ENCODE measurements at regions not wholly inside any gene's neighbourhood (a gene's known extent, or its start where the extent isn't known, plus 50 kb on each side); places are given as distances from the start of the nearest gene placed in this dataset.

DNA sequence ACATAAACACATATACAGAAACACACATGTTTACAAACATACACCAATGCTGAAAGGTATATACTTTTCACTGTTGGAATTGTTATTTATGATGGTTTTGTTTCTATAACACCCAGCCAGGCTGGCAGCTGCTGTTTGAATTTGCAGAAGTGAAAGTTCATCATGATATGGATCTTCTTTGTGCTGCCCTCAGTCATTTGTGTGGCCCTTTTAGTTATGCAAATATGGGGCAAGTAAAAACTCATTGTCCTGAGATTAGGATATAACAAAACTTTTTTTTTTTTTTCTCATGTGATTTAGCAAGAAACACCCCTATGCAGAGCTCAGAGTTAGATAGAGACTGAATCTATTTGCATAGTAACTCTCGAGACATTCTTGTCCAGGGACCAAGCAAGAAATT, 714.1 kb downstream of the KCNJ3 start:
- no peak for TF ChIP-seq CTCF (IDR thresholded peaks at IDR 0.05; ENCODE audit: unreplicated experiment)
- no peaks in the 10 kb centered on the region for H3K36me3 Mint-ChIP-seq (ENCODE audit: insufficient read depth)
- H3K27ac Mint-ChIP-seq: no peak overlapping the region
- H3K4me1 Mint-ChIP-seq (ENCODE audit: low read depth): peaks cover 3% of the 10 kb centered on the region
- no peak for DNase-seq (ENCODE audit: low spot score, unreplicated experiment)
- H3K4me3 Mint-ChIP-seq (ENCODE audit: low read depth): no peak overlapping the region
- H3K9me3 Mint-ChIP-seq (ENCODE audit: low read depth): peaks cover 3% of the 10 kb centered on the region
- H3K27me3 Mint-ChIP-seq: no peaks in the 10 kb centered on the region

- TF ChIP-seq CTCF (IDR thresholded peaks at IDR 0.05; ENCODE audit: unreplicated experiment): no peak
- no peak overlapping the region for H3K27ac Mint-ChIP-seq
- DNase-seq (ENCODE audit: low spot score, unreplicated experiment): no peak
- H3K27me3 Mint-ChIP-seq: no peaks in the 10 kb centered on the region
- peaks cover 30% of the 10 kb centered on the region for H3K9me3 Mint-ChIP-seq (ENCODE audit: low read depth)
- H3K4me1 Mint-ChIP-seq (ENCODE audit: low read depth): peaks cover 18% of the 10 kb centered on the region
- H3K36me3 Mint-ChIP-seq (ENCODE audit: insufficient read depth): peaks cover 14% of the 10 kb centered on the region
- H3K4me3 Mint-ChIP-seq (ENCODE audit: low read depth): no peak overlapping the region
These were observed 706.0 kb downstream of the KCNJ3 start for GRCh38 chr2:155404433-155405002.

- Mint-ChIP-seq H3K27me3 (no peaks in the 10 kb centered on the region), H3K9me3 (ENCODE audit: low read depth) (no peaks in the 10 kb centered on the region), H3K4me1 (ENCODE audit: low read depth) (no peaks in the 10 kb centered on the region), H3K4me3 (ENCODE audit: low read depth) (no peak overlapping the region), H3K27ac (no peak overlapping the region), H3K36me3 (ENCODE audit: insufficient read depth) (no peaks in the 10 kb centered on the region)
- no peak for TF ChIP-seq CTCF (IDR thresholded peaks at IDR 0.05; ENCODE audit: unreplicated experiment)
- no peak for DNase-seq (ENCODE audit: low spot score, unreplicated experiment)
These were observed 694.9 kb downstream of the KCNJ3 start for GRCh38 chr2:155393406-155393805.

GRCh38 chr2:155391613-155392130, 693.2 kb downstream of the KCNJ3 start:
- peaks cover 3% of the 10 kb centered on the region for H3K27me3 Mint-ChIP-seq
- no peak overlapping the region for H3K27ac Mint-ChIP-seq
- H3K4me3 Mint-ChIP-seq (ENCODE audit: low read depth): no peak overlapping the region
- no peak for TF ChIP-seq CTCF (IDR thresholded peaks at IDR 0.05; ENCODE audit: unreplicated experiment)
- no peaks in the 10 kb centered on the region for H3K9me3 Mint-ChIP-seq (ENCODE audit: low read depth)
- no peak for DNase-seq (ENCODE audit: low spot score, unreplicated experiment)
- H3K36me3 Mint-ChIP-seq (ENCODE audit: insufficient read depth): no peaks in the 10 kb centered on the region
- H3K4me1 Mint-ChIP-seq (ENCODE audit: low read depth): no peaks in the 10 kb centered on the region

DNA sequence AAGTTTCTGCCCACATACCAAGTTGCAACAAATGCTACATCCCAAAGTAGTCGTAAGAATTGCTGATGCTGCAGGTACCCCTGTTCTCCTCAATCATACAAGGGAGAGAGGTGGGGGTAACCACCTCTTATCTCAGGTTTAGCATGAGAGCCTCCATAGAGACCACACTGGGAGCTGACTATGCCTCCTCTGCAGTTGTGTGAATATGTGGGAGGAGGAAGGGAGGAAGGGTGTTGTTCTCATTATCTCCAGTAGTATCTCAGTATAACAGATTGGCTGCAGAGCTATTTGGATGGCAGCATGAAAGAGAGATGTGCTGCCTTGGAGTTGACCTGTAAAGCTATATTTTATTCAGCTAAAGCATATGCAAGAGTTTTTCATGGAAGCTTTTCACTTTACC, 690.7 kb downstream of the KCNJ3 start:
- Mint-ChIP-seq H3K9me3 (ENCODE audit: low read depth) (no peaks in the 10 kb centered on the region), H3K27ac (no peak overlapping the region), H3K4me3 (ENCODE audit: low read depth) (no peak overlapping the region), H3K4me1 (ENCODE audit: low read depth) (no peaks in the 10 kb centered on the region), H3K27me3 (peaks cover 3% of the 10 kb centered on the region), H3K36me3 (ENCODE audit: insufficient read depth) (no peaks in the 10 kb centered on the region)
- no peak for DNase-seq (ENCODE audit: low spot score, unreplicated experiment)
- TF ChIP-seq CTCF (IDR thresholded peaks at IDR 0.05; ENCODE audit: unreplicated experiment): no peak

Data from progenitor cell of endocrine pancreas (in vitro differentiated cells).